ENCODE measurements at regions not wholly inside any gene's neighbourhood (a gene's known extent, or its start where the extent isn't known, plus 50 kb on each side); places are given as distances from the start of the nearest gene placed in this dataset.

DNA sequence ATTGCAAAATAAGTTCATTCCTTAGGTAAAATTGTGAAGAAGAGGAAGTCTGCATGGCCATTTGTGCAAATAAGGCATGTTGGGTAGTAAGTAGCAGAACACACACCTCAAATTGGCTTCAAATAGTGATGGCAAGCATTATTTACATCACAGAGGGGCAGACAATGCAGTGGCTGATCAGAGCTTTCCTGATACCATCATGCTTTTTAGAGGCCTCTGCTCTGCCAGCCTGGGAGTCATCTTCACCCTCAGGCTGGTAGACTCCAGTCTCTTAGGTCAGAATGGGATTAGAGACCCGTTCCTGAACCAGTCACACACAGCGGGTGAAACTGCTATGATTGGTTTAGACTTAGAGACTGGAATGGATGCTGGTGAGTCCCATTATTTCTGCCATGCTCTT lies 396.0 kb upstream of the MCTP2 start:
- in situ Hi-C loops (cut with MboI; ENCODE audit: low sequenced_read_pairs) (no loop called here), dilution Hi-C loops (cut with HindIII; ENCODE audit: low sequenced_read_pairs, unreplicated experiment) (no loop called here), intact Hi-C loops (cut with micrococcal nuclease) (no loop called here)
- no peak overlapping the region for H2BK20ac ChIP-seq (ENCODE audit: low read depth, low read length)
- DNase-seq: no peak
- no peak overlapping the region for H3K18ac ChIP-seq (ENCODE audit: low read depth, low read length)
- no peak overlapping the region for H3K4ac ChIP-seq (ENCODE audit: low read depth, low read length)
- no peak overlapping the region for H2AK5ac ChIP-seq (ENCODE audit: low read depth, low read length)
- TF ChIP-seq, protein P1, sequence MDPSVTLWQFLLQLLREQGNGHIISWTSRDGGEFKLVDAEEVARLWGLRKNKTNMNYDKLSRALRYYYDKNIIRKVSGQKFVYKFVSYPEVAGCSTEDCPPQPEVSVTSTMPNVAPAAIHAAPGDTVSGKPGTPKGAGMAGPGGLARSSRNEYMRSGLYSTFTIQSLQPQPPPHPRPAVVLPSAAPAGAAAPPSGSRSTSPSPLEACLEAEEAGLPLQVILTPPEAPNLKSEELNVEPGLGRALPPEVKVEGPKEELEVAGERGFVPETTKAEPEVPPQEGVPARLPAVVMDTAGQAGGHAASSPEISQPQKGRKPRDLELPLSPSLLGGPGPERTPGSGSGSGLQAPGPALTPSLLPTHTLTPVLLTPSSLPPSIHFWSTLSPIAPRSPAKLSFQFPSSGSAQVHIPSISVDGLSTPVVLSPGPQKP (IDR thresholded peaks at IDR 0.05; ENCODE audit: borderline replicate concordance, low read depth, low read length): no peak
- TF ChIP-seq RAD21 (IDR thresholded peaks at IDR 0.05; ENCODE audit: low read length) (no peak), RCOR1 (IDR thresholded peaks at IDR 0.05; ENCODE audit: insufficient replicate concordance, low read length) (no peak), MAZ (IDR thresholded peaks at IDR 0.05; ENCODE audit: borderline replicate concordance, low read depth, low read length) (no peak), NFE2L2 (IDR thresholded peaks at IDR 0.05; ENCODE audit: low read depth, low read length) (no peak), POLR2A (IDR thresholded peaks at IDR 0.05; ENCODE audit: low read depth, low read length) (no peak), MXI1 (IDR thresholded peaks at IDR 0.05; ENCODE audit: borderline replicate concordance, low read depth, low read length) (no peak)
- H2BK5ac ChIP-seq (ENCODE audit: low read depth, low read length, poor library complexity, severe bottlenecking): no peak overlapping the region
- no peak overlapping the region for H3K23ac ChIP-seq (ENCODE audit: low read depth, low read length)
- no peak overlapping the region for H2BK15ac ChIP-seq (ENCODE audit: low read depth, low read length)
- H3K4me2 ChIP-seq (ENCODE audit: low read depth, low read length): no peak overlapping the region
- no TSS peak for BruUV-seq (replicated peaks)
- no peak overlapping the region for H2BK120ac ChIP-seq (ENCODE audit: low read depth, low read length)
- H3K9me1 ChIP-seq (ENCODE audit: insufficient read depth, low read length): no peaks in the 10 kb centered on the region
- no peak overlapping the region for H3K9ac ChIP-seq (ENCODE audit: low read depth, low read length)
- H2AK9ac ChIP-seq (replicated peaks; ENCODE audit: low read depth, low read length, poor library complexity): no peak overlapping the region
- H3K79me1 ChIP-seq (ENCODE audit: low read depth in 1 of 2, low read length in 2 of 2): no peaks in the 10 kb centered on the region
- ChIA-PET POLR2A (ENCODE audit: unreplicated experiment) (no interaction called here), CTCF (no interaction called here)
- peaks cover 19% of the 10 kb centered on the region for H3K9me3 ChIP-seq (ENCODE audit: control insufficient read depth, insufficient read depth, low read length)
- WGBS, 2 experiments (ENCODE audit: extremely low coverage in 2 of 2, insufficient read length in 1 of 2): no CpG with 5 or more reads among the region's 2 CpGs
- H3K56ac ChIP-seq (ENCODE audit: extremely low read depth, insufficient read depth, low read length): no peak overlapping the region
- H3K4me1 ChIP-seq (ENCODE audit: control insufficient read depth, insufficient read depth, low read length): no peaks in the 10 kb centered on the region
- no peaks in the 10 kb centered on the region for H4K20me1 ChIP-seq (ENCODE audit: insufficient read depth, low read length)
- no peak overlapping the region for H2AFZ ChIP-seq (replicated peaks; ENCODE audit: low read length, poor library complexity)
- H3K4me3 ChIP-seq (ENCODE audit: insufficient read depth, low read depth, low read length): no peak overlapping the region
- ATAC-seq (ENCODE audit: low read depth): no peak
- H4K5ac ChIP-seq (ENCODE audit: low read depth, low read length): no peak overlapping the region
- no peaks in the 10 kb centered on the region for H3K27me3 ChIP-seq (ENCODE audit: control insufficient read depth, insufficient read depth, low read length)
- H4K91ac ChIP-seq (ENCODE audit: insufficient read depth, low read depth, low read length): no peak overlapping the region
- H3K36me3 ChIP-seq (ENCODE audit: control insufficient read depth, insufficient read depth, low read length): no peaks in the 10 kb centered on the region
- H3K27ac ChIP-seq (ENCODE audit: insufficient read depth, low read length): no peak overlapping the region
- no peak overlapping the region for H3K14ac ChIP-seq (replicated peaks; ENCODE audit: low read depth, low read length)
- H4K8ac ChIP-seq (ENCODE audit: low read depth in 2 of 2, low read length in 2 of 2): no peak overlapping the region
